ENCODE measurements at regions not wholly inside any gene's neighbourhood (a gene's known extent, or its start where the extent isn't known, plus 50 kb on each side); places are given as distances from the start of the nearest gene placed in this dataset.

DNA sequence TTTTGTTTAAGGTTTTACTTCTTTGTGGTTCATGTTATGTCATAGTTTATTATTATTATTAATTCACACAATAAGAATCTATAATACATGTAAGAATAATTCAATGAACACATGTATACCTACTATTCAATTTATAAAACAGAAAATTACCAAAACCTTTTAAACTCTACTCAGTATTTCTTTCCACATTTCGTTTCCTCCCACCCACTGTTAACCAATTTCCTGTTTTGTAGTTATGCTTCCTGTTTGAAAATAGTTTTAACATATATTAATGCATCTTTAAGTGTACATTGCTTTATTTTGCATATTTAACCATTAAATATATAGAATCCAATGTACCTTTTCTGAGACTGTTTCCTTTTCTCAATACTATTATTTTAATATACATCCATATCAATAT, 397.9 kb upstream of the SPTLC3 start:
- no peak for DNase-seq (ENCODE audit: extremely low read depth, insufficient read length)
- no peak overlapping the region for H3K4me3 ChIP-seq (replicated peaks; ENCODE audit: low read depth, low read length)
- no peaks in the 10 kb centered on the region for H3K27me3 ChIP-seq (replicated peaks; ENCODE audit: control insufficient read depth, insufficient read depth, low read length)
- H3K36me3 ChIP-seq (ENCODE audit: control insufficient read depth, insufficient read depth, low read length) = no peaks in the 10 kb centered on the region
- TF ChIP-seq, protein P1, sequence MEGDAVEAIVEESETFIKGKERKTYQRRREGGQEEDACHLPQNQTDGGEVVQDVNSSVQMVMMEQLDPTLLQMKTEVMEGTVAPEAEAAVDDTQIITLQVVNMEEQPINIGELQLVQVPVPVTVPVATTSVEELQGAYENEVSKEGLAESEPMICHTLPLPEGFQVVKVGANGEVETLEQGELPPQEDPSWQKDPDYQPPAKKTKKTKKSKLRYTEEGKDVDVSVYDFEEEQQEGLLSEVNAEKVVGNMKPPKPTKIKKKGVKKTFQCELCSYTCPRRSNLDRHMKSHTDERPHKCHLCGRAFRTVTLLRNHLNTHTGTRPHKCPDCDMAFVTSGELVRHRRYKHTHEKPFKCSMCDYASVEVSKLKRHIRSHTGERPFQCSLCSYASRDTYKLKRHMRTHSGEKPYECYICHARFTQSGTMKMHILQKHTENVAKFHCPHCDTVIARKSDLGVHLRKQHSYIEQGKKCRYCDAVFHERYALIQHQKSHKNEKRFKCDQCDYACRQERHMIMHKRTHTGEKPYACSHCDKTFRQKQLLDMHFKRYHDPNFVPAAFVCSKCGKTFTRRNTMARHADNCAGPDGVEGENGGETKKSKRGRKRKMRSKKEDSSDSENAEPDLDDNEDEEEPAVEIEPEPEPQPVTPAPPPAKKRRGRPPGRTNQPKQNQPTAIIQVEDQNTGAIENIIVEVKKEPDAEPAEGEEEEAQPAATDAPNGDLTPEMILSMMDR (IDR thresholded peaks at IDR 0.05; ENCODE audit: insufficient read depth, low read length, poor library complexity, severe bottlenecking) = no peak

DNA sequence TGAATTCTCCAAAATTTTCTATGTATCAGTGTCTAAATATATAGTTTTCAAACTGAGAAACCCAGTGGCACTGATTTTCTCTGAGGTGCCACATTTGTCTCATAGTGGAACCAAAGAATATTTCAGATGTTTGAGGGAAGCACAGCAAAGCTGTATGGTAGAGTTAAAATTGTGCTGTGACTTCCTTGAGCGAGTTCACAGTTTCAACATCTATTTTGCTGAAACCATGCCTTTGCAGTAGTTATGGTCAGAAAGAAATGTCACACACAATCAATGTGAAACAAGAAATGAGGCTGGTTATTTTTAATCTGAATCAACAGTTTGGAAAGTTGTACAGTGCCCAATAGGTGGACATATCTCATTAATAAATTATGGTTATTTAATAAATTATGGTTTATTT, 394.0 kb upstream of the SPTLC3 start:
- DNase-seq (ENCODE audit: extremely low read depth, insufficient read length) = no peak
- no peaks in the 10 kb centered on the region for H3K36me3 ChIP-seq (ENCODE audit: control insufficient read depth, insufficient read depth, low read length)
- no peaks in the 10 kb centered on the region for H3K27me3 ChIP-seq (replicated peaks; ENCODE audit: control insufficient read depth, insufficient read depth, low read length)
- no peak overlapping the region for H3K4me3 ChIP-seq (replicated peaks; ENCODE audit: low read depth, low read length)
- TF ChIP-seq, protein P1 (IDR thresholded peaks at IDR 0.05; ENCODE audit: insufficient read depth, low read length, poor library complexity, severe bottlenecking) = no peak

DNA sequence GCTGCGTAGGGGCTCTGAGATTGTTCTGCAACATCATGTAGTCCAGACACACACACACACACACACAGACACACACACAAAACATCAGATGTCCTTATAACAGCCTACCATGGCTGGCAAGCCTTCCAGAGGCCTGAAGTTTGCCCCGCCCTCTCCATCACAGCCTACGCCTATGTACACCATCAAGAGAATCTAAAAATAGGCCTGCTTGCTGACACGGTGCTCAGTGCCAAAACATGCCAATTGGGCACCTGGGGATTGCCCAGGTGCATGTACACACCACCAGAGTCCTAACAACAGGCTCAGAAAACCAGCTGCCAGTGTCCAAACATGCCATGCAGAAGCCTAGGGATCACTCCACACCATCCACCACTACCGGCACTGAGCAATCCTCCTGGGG, 391.7 kb upstream of the SPTLC3 start:
- DNase-seq (ENCODE audit: extremely low read depth, insufficient read length) = no peak

DNA sequence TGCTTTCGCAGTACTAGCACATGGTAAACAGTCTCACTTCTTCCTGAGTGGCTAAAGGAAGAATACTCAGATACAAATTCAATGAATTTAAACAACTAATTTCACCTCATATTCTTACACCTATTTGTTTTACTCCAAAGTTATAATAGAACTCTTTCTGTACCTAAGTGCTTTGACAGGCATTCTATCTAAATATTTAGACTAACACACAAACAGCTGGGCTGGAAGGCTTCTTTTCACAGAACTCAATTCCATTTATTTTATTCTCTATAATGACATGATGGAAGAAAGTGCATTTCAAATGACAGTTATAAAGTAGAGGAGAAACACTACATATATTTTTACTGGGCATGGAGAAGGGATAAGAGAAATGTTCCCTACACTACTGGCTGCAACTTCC, 384.9 kb upstream of the SPTLC3 start:
- H3K36me3 ChIP-seq (ENCODE audit: control insufficient read depth, insufficient read depth, low read length) = no peaks in the 10 kb centered on the region
- no peak for DNase-seq (ENCODE audit: extremely low read depth, insufficient read length)
- TF ChIP-seq, protein P1 (IDR thresholded peaks at IDR 0.05; ENCODE audit: insufficient read depth, low read length, poor library complexity, severe bottlenecking) = no peak
- no peak overlapping the region for H3K4me3 ChIP-seq (replicated peaks; ENCODE audit: low read depth, low read length)
- H3K27me3 ChIP-seq (replicated peaks; ENCODE audit: control insufficient read depth, insufficient read depth, low read length) = no peaks in the 10 kb centered on the region

More for the DNA sequence above, 391.7 kb upstream of the SPTLC3 start:
- Histone ChIP-seq H3K36me3 (ENCODE audit: control insufficient read depth, insufficient read depth, low read length) (no peaks in the 10 kb centered on the region), H3K4me3 (replicated peaks; ENCODE audit: low read depth, low read length) (no peak overlapping the region), H3K27me3 (replicated peaks; ENCODE audit: control insufficient read depth, insufficient read depth, low read length) (no peaks in the 10 kb centered on the region)
- TF ChIP-seq, protein P1 (IDR thresholded peaks at IDR 0.05; ENCODE audit: insufficient read depth, low read length, poor library complexity, severe bottlenecking) = no peak

DNA sequence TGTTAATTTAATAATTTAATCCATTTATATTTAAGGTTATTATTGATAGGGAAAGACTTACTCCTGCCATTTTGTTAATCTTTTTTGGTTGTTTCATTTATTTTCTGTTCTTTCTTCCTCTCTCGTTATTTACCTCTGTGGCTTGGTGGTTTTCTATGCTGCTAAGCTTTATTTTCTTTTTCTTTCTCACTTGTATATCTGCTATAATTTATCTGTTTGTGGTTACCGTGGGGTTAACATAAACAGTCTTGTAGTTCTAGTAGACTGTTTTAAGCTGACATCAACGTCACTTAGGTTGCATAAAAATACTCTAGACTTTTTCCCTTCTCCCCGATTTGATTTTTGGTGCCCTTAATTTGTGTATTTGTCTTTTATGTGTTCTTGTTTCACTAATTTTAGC, 381.3 kb upstream of the SPTLC3 start:
- H3K36me3 ChIP-seq (ENCODE audit: control insufficient read depth, insufficient read depth, low read length) = no peaks in the 10 kb centered on the region
- no peak overlapping the region for H3K4me3 ChIP-seq (replicated peaks; ENCODE audit: low read depth, low read length)
- TF ChIP-seq, protein P1 (IDR thresholded peaks at IDR 0.05; ENCODE audit: insufficient read depth, low read length, poor library complexity, severe bottlenecking) = no peak
- H3K27me3 ChIP-seq (replicated peaks; ENCODE audit: control insufficient read depth, insufficient read depth, low read length) = no peaks in the 10 kb centered on the region
- no peak for DNase-seq (ENCODE audit: extremely low read depth, insufficient read length)

DNA sequence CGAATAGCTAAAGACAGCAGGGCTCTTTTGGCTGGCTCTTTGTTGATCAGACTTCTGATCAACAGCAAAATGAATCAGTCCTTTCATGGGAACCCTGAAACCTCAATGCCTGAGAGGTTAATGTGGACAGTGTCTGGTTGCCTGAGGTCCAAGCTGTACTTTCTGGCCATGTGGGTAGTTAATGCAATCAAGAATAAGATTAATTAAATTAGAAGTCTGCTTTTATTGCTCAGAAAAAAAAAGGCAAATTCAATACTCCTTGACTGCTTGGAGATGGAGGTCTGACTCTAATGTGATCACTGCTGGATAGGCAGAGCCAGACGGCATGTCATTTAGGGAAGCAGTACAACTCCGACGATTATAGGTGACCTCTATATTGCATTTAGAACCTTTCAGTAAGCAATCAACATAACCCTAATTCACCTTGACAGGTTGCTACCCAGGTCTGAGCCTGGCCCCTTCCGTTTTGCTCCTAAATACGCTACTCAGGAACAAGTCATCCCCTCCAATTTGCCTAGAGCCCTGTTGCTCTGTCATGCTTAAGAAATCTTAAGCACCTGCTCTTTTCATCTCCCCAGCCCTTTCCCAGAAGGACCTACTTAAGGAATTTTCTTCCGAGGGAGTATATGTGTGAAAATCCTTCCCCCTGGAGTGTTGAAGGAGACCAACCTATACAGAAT, 370.0 kb upstream of the SPTLC3 start:
- TF ChIP-seq, protein P1 (IDR thresholded peaks at IDR 0.05; ENCODE audit: insufficient read depth, low read length, poor library complexity, severe bottlenecking) = no peak
- no peaks in the 10 kb centered on the region for H3K27me3 ChIP-seq (replicated peaks; ENCODE audit: control insufficient read depth, insufficient read depth, low read length)
- H3K4me3 ChIP-seq (replicated peaks; ENCODE audit: low read depth, low read length) = no peak overlapping the region
- H3K36me3 ChIP-seq (ENCODE audit: control insufficient read depth, insufficient read depth, low read length) = no peaks in the 10 kb centered on the region
- DNase-seq (ENCODE audit: extremely low read depth, insufficient read length) = no peak

All from GM06990 (cell line).